HG03159 (cell line): ENCODE measurements at regions not wholly inside any gene's neighbourhood (a gene's known extent, or its start where the extent isn't known, plus 50 kb on each side); places are given as distances from the start of the nearest gene placed in this dataset.
A peak's percentile ranks its signal among the peaks of the same experiment; 100 is the strongest.
"Not testable (repeated sequence)": the region's sequence is repeated elsewhere in the genome, so short reads cannot be mapped to it uniquely, and the experiment has no call there.

Experiments
- ATAC-seq: cut with Tn5 transposase; IDR thresholded peaks from one replicate; pipeline ENCODE4 v1.9.1; 2021; ENCODE audit warnings: mild to moderate bottlenecking, moderate library complexity; ENCODE audit not compliant: unreplicated experiment

DNA sequence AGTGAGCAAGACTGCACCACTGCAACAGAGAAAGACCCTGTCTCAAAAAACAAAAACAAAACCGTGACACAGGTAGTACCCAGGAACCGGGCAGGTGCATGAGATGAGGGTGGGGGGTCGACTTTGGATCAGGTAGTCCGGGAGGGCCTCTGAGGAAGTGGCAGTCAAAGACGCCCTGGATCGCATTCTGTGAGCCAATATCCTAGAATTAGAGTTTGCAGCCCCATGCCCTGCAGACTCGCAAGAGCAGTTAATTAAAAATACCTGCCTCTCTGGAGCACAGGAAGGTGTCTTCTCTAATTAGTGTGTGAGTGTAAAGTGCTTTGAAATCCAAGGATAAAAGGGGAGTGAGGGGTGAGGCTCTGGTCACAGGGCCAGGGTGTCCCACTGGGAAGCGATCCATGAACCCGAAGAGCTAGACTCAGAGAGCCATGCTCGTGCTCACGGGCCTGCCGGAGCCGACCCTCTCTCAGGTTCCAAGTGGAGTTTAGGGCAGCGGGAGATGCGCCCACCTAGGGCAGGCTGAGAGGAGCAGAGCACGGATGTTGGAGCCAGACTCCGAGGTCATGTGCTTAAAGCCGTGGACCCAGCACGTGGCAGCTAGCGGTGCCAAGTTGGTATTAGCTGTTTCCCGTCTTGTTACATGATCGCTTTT lies 74.7 kb upstream of the PTPN1 start:
- ATAC-seq = no peak

DNA sequence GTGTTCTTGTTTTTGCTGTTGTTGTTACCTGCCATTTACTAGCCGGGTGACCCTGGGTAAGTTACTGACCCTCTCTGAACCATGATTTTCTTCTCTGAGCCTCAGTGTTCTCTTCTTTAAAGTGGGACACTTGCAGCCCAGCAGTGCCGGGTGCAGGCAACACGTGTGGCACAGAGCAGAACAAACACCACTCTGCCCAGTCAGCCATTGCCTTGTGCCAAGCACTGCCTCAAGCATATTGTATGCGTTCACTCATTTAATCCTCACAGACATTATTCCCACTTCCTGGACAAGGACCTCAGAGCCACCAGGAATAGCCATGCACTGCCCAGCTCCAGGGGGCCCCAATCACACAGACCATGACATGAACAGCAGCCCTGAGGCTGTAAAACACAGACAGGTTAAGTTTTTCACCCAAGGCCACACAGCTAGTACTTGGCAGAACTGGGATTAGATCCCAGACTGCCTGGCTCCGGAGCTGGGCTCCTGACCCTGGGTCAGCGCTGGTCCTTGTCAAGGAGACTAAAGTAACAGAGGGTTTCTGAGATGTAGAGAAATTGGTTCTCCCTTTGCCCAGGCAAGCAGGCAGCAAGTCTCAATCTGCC lies 74.0 kb upstream of the PTPN1 start:
- ATAC-seq = no peak

DNA sequence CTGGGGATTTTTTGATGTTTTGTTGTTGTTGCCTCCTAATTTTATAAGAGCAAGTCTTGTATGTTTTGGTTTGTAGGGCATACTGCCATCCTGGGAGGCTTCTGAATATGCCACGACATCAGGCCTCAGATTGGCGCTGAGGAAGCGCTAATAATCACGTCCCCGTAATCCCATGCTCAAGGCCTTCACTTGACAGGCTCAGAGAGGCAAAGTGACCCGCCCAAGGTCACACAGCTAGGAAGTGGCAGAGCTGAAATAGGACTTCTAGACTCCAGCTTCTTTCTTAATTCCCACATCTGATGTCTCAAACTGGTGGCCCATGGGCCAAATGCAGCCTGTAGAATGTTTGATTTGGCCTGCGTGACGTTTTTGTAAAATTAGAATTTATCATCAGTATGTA lies 73.5 kb upstream of the PTPN1 start:
- no peak for ATAC-seq

- no peak for ATAC-seq
Observed at GRCh38 chr20:50438986-50439407, 71.2 kb upstream of the PTPN1 start.

DNA sequence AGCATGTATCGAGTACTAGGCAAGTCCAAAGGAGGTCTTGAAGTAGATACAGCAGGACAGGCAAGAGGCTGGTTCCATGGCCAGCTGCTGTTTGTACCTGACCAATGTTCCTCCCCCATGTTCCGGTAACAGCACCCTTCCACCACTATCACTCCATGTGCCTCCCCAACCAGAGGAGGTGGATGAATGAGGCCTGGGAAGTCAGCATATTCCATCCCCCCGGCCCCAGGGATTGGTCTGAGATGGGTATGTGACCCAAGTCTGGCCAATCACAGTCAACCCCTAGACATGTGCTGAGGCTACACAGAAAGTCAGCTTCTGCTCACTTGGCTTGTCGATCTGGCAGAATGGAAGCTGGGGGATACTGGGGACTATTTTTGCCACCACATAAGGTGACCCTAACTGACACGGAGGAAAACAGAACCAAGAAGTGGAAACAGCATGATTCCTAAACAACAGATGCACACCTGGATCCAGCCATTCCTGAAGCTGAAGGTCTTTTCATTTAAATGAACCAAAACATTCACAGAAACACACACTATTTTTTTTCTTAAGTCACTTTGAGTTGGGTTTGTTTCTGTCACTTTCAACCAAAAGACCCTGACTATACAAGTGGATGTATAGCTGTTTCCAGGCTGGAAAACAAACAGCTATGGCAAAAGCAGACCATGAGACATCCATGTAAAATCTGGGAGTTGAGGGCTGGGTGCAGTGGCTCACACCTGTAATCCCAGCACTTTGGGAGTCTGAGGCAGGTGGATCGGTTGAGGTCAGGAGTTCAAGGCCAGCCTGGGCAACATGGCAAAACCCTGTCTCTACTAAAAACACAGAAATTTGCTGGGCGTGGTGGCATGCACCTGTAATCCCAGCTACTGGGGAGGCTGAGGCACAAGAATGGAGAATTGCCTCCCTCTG lies 70.4 kb upstream of the PTPN1 start:
- ATAC-seq = no peak

GRCh38 chr20:50442512-50442911 lies 67.7 kb upstream of the PTPN1 start:
- ATAC-seq = no peak

- no peak for ATAC-seq
Observed at GRCh38 chr20:50445354-50446151, 64.6 kb upstream of the PTPN1 start.

GRCh38 chr20:50446351-50447101 lies 63.7 kb upstream of the PTPN1 start:
- ATAC-seq = no peak

GRCh38 chr20:50447102-50447804 lies 62.9 kb upstream of the PTPN1 start:
- no peak for ATAC-seq

DNA sequence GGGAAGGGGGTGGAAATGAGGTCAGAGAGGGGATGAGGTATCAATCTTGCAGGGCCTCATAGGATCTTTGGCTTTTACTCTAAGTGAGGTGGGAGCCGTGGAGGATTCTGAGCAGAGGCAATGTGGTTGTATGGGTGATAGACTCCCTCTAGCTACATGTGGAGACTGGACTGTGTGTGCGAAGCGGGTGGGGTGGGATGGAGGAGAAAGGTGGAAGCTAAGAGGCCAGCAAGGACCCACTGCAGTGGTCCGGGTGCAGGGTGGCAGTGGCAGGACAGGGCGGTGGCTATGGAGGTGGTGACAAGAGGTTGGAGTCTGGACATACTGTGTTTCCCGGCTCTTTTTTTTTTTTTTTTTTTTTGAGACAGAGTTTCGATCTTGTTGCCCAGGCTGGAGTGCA lies 62.4 kb upstream of the PTPN1 start:
- no peak for ATAC-seq

DNA sequence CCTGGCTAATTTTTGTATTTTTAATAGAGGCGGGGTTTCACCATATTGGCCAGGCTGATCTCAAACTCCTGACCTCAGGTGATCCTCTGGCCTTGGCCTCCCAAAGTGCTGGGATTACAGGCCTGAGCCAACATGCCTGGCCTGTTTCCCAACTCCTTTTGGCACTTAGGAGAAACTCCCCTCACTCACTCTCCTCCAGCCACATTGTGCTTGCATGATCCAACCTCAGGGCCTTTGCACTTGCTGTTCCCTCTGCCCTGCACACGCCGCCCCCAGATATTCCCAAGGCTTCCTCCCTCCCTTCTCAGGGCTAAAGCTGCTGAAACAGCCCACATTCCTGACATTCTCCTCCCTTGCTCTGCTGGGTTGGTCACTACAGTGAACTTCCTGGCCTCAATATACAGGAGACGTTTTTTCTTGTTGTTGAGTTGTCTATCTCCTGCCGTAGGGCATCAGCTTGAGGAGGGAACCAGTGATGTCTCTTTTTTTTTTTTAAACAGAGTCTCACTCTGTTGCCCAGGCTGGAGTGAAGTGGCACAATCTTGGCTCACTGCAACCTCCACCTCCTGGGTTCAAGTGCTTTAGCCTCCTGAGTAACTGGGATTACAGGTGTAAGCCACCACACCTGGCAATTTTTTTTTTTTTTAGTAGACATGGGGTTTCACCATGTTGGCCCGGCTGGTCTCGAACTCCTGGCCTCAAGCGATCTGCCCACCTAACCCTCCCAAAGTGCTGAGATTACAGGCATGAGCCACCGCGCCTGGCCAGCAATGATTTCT lies 61.4 kb upstream of the PTPN1 start:
- ATAC-seq = not testable (repeated sequence)

- ATAC-seq = peak; percentile 62
Observed at GRCh38 chr20:50449738-50450492, 60.3 kb upstream of the PTPN1 start.

- peak; percentile 11 for ATAC-seq
Observed at GRCh38 chr20:50450493-50450826, 59.7 kb upstream of the PTPN1 start.

DNA sequence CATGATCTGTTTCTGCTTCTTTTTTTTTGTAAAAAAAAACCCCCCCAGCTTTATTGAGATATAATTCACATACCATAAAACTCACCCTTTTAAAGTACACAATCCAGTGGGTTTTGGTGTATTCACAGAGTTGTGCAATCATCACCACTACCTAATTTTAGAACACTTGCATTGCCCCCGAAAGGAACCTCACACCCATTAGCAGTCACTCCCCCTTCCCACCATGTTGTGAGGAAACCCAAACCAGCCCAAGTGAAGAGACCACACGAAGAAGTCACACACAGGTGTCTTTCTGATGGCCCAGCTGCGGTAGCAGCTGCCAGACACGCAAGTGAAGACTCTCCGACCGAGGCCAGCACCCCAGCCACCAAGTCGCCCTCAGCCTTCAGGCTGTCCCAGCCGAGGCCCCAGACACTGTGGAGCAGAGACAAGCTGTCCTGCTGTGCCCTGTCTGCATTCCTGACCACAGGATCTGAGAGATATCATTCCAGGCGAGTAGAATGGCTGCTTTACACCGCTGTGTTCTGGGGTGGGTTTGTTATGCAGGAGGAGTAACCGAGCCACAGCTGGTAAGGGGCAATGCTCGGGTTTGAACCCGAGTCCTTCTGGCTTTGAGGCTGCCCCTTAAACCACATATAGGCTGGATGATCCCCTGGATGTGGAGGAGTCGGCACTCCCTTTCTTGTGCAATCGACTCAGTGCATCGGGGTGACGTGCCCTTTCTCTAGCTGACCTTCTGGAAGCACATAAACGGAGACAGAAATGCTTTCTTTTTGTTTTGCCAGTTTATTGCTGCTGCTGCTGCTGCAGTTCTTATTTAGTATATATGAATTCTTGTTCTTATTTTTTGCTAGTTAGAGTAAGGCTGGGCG lies 59.1 kb upstream of the PTPN1 start:
- ATAC-seq = peak; percentile 76

GRCh38 chr20:50451792-50452425 lies 58.3 kb upstream of the PTPN1 start:
- not testable (repeated sequence) for ATAC-seq

- ATAC-seq = no peak
Observed at GRCh38 chr20:50453533-50454244, 56.5 kb upstream of the PTPN1 start.
